ENCODE measurements at regions not wholly inside any gene's neighbourhood (a gene's known extent, or its start where the extent isn't known, plus 50 kb on each side); places are given as distances from the start of the nearest gene placed in this dataset.
"Not testable (repeated sequence)": the region's sequence is repeated elsewhere in the genome, so short reads cannot be mapped to it uniquely, and the experiment has no call there.

DNA sequence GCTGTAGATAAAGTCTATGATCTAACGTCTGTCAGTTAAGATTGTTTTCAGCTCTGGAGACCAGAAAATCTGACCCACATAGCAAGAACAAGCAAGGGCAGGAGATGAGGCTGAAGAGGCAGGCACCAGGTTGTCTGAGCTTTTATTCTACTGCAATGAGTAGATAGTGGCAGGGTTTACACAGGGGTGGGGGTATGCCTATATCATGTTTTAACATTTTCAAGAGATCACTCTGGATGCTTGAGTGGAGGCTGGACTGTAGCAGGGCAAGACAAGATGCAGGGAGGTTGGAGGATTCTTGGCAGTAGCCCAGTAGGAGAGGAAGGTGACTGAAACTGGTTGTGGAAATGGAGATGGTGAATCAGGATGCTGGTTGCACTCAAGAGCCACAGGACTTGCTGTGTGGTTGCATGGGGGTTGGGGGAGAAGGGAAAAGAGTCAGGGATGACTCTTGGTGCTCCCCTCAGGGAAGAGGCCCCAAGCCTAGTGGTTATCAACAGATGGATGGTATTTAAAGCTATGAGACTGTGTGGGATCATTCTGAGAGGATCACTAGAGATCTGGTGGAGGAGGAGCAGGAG, 143.1 kb upstream of the KCNJ18 start:
- no peak overlapping the region for H3K27ac ChIP-seq
- TF ChIP-seq, protein P1, sequence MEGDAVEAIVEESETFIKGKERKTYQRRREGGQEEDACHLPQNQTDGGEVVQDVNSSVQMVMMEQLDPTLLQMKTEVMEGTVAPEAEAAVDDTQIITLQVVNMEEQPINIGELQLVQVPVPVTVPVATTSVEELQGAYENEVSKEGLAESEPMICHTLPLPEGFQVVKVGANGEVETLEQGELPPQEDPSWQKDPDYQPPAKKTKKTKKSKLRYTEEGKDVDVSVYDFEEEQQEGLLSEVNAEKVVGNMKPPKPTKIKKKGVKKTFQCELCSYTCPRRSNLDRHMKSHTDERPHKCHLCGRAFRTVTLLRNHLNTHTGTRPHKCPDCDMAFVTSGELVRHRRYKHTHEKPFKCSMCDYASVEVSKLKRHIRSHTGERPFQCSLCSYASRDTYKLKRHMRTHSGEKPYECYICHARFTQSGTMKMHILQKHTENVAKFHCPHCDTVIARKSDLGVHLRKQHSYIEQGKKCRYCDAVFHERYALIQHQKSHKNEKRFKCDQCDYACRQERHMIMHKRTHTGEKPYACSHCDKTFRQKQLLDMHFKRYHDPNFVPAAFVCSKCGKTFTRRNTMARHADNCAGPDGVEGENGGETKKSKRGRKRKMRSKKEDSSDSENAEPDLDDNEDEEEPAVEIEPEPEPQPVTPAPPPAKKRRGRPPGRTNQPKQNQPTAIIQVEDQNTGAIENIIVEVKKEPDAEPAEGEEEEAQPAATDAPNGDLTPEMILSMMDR (conservative IDR thresholded peaks at IDR 0.05), result no peak

DNA sequence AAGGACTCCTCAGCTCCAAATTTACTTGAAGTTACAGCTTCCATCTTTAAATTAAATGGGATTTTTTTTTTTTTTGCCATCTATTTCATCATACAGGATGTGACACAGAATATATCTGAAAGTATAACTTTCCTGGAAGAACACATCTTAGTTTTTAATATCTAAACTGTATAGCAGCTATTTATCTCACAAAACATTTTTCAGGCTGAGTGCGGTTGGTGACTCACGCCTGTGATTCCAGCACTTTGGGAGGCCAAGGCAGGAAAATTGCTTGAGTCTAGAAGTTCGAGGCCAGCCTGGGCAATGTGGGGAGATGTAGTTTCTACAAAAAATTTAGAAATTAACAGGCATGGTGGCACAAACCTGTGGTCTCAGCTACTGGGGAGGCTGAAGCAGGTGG, 142.3 kb upstream of the KCNJ18 start:
- H3K27ac ChIP-seq, result not testable (repeated sequence)

DNA sequence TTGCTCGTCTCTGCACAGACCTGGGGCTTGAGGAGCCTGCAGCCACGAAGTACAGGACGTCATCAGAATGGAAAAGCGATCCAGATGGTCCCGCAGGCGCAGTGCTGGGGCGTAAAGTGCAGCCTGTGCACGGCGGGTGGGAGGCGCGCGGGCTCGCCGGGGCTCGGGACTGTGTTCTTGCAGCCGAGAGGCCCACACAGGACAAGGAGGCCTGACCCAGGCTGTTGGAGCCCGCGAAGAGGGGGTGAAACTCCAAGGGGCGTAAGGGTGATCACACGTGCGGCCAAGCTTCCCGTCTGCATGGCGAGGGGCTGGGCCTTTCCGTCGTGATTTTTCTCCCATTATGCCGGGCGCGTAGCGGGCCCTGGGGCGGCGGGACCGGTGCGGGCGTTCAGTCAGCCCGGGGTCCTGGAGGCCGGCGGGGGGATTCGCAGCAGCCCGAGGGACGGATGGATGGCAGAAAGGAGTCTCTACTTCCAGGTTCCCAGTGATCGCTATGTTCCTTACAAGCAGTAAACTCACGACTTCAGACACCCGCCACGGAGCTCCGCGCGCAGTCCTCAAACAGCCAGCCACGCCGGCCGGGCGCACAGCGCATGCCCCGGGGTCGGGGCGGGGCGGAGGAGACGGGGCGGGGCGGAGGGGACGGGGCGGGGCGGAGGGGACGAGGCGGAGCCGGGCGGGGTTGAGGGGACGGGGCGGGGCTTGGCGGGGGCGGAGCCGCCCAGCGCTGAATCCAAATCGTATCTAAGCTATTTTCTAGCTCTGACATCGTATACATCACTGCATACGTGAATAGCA, 141.0 kb upstream of the KCNJ18 start:
- peak overlapping the region; percentile 66 for H3K27ac ChIP-seq
- TF ChIP-seq, protein P1 (conservative IDR thresholded peaks at IDR 0.05), result no peak

DNA sequence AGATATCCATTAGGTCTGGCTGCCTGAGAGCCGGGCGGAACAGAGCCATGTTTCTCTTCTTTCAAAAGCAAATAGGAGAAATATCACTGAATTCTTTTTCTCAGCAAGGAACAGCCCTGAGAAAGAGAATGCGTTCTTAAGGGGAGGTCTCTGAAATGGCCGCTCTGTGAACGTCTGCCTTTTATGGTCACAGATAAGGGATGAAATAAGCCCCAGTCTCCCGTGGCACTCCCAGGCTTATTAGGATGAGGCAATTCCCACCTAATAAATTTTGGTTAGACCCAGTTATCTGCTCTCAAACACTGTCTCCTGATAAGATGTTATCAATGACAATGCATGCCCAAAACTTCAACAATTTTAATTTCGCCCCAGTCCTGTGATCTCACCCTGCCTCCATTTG, 133.4 kb upstream of the KCNJ18 start:
- H3K27ac ChIP-seq, result not testable (repeated sequence)

DNA sequence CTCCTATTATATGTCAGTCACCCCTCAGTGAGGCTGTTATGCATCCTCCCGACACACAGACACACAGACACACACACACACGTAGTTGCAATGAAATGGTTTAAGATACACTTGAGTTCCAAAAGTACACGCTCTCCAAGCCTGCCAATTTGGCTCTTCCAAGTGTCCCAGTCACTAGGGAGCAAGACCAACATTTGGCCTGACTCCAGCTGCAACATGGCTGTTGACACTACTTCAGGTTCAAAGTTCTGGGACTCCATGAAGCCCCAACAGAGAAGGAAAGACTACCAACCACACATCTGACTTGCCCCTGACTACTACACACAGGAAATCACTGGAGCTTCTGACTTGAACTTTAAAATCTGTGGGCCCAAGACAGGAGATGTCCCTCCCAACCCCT, 128.1 kb upstream of the KCNJ18 start:
- no peak overlapping the region for H3K27ac ChIP-seq
- TF ChIP-seq, protein P1 (conservative IDR thresholded peaks at IDR 0.05), result no peak

DNA sequence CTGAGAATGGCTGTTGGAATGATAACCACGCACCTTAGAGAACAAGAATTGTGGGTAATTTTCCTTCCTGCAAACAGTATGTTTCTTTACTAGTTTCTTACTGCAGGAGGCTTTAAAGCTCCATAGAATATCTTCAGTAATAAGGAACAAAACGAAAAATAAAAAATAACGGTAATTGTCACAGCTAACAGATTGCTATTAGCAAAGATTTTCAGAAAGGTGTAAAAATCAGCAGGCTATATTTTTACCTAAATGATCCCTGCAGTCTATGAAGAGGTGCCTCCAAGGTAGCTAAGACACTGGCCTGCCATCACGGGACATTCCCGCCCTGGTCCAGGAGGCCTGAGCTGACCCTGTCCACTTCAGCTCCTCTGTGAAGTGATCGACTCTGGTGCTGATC, 127.6 kb upstream of the KCNJ18 start:
- H3K27ac ChIP-seq, result not testable (repeated sequence)

DNA sequence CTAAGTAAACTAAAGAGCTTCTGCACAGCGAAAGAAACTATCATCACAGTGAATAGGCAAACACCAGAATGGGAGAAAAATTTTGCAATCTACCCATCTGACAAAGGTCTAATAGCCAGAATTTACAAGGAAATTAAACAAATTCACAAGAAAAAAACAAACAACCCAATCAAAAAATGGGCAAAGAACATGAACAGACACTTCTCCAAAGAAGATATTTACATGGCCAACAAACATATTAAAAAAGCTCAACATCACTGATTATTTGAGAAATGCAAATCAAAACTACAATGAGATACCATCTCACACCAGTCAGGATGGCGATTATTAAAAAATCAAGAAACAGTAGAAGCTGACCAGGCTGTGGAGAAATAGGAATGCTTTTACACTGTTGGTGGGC, 121.9 kb upstream of the KCNJ18 start:
- H3K27ac ChIP-seq, result not testable (repeated sequence)

DNA sequence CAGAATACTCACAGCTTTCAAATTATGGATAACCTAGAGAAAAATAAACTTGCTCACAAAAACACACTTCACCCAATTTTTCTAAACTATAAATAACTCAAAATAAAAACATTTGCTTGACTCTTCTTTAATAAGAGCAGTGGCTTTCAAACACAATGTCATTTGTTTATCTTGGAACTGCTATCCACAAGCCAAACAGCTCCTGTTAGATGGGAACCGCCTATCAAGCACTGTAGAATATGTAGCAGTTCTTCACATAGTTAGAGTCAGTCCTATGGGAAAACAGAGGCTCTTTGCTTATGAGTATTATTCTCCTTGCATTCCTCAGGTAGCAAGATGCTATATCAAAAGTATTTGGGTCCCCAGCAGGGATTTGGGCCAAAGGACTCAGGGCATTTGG, 120.2 kb upstream of the KCNJ18 start:
- not testable (repeated sequence) for H3K27ac ChIP-seq

DNA sequence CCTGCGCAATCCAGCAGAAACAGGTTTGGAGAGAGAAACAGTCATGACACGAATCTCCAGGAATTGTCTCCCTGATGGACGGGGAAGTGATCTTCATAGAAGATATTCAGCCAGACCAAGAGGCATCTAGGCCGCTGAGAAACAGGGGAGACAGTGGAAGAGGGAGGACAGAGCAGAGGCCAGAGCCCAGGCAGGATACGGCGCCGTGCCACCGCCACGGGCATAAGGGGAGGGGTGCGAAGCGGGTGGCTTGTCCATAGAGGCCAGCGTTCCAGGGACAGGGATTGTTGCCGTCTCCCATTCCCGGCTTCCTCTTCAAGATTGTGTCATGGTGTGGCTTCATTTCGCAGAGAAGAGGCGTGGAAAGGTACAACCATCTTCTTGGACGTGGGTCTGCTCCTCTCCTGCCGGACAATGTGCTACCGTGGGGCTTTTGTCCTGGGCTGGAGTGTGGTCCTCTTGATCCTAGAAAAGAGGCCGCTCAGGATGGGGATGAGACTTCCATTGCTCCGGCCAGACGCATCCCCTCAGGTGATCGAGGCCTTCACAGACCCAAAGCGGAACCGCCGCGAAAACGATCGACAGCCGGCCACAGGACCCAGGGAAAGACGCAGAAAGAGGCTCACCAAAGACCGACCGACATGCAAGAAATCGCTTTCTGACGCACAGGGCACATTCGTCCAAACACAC, 118.9 kb upstream of the KCNJ18 start:
- H3K27ac ChIP-seq, result not testable (repeated sequence)

DNA sequence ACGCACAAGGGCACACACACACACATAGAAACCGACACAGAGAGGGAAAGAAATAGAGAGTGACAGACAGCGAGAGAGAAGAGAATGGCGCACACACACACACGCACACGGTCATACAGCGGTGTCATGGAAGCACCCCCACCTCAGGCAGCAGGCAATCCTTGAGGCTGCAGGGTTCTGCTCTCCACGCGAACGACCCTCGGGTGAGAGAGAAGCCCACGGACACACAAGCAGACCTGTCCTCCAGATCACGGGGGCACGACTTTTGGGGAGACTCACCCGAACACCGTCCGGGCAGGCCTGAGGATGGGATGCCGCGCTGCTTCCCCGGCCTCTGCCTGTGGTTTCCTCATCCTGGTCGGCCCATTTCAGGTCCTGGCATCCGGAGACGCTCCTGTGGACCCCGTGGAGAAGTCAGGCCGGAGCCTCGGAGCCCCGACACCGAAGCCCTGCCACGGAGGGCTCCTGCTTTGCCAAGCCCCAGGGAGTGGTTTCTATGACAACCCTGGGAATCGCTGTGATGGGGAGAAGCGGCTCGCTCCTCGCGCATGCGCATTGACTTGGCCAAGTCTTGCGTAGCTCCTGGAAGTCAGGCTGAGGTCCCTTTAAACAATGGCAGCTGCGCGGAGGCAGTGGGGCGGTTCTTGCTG, 118.2 kb upstream of the KCNJ18 start:
- TF ChIP-seq, protein P1 (conservative IDR thresholded peaks at IDR 0.05), result no peak
- H3K27ac ChIP-seq, result no peak overlapping the region

DNA sequence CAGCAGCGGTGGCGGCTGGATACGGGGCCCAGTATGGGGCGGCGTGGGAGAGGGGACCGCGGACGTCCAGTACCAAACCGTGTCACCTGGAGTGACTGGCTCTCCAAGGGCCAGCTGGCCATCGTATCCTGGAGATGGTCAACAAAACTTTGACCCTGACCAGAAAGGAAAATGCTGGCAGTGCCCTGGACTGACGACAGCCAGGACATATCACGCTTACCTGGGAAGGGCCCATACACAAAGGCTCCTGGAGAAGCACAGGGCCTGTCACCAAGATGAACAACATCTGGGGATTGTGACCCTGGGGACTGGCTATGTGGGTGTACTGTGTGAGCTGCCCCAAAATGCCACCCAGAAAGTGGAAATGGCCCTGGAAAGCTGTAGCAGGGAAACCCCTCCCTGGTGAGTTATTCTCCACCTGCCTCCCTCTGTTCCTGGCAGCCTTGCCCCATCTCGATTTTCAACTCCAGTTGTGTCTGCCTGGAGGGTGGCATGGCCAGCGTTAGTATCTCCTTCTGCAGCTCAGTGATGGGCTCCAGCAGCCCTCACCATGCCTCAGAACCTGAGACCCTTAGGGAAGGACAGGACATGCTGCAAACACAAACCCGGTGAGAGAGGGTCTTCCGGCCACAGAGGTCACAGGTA, 117.6 kb upstream of the KCNJ18 start:
- H3K27ac ChIP-seq, result not testable (repeated sequence)

DNA sequence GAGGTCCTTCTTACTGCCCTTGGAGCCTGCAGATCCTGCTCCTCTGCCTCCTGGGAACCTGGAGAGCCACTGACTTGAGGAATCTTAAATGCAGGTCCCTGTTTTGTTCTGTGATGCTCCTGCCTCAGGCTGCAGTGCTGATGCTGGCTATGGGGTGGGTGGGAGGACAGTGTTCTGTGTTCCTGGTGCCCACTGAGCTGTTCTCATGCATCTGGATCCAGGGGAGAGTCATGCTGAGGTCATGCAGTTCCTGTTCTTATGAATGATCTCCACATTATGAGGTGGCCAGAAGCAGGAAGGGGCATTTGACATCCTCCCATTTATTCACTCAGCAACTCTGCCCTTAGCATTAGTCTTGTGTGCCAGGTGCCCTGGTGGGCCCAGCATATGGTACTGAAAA, 113.5 kb upstream of the KCNJ18 start:
- H3K27ac ChIP-seq, result not testable (repeated sequence)

All from VCaP (cell line).